ENCODE measurements at regions not wholly inside any gene's neighbourhood (a gene's known extent, or its start where the extent isn't known, plus 50 kb on each side); places are given as distances from the start of the nearest gene placed in this dataset.

- TF ChIP-seq EZH2 (optimal IDR thresholded peaks at IDR 0.05; ENCODE audit: low read depth, low read length) (no peak), CTCF (IDR thresholded peaks at IDR 0.05; ENCODE audit: low read length) (no peak), EZH2phosphoT487 (IDR thresholded peaks at IDR 0.05; ENCODE audit: low read length) (no peak)
These were observed 230.6 kb downstream of the UTRN start for GRCh38 chr6:144515761-144516160.
